ENCODE measurements at regions not wholly inside any gene's neighbourhood (a gene's known extent, or its start where the extent isn't known, plus 50 kb on each side); places are given as distances from the start of the nearest gene placed in this dataset.

GRCh38 chr4:81919810-81920209 lies 448.1 kb upstream of the RASGEF1B start:
- no peak for TF ChIP-seq ZFX (IDR thresholded peaks at IDR 0.05; ENCODE audit: borderline replicate concordance)
- TF ChIP-seq CTCF (IDR thresholded peaks at IDR 0.05) = no peak

GRCh38 chr4:81919223-81919622 lies 447.5 kb upstream of the RASGEF1B start:
- no peak overlapping the region for H3K27ac ChIP-seq
- TF ChIP-seq ZFX (IDR thresholded peaks at IDR 0.05; ENCODE audit: borderline replicate concordance) (no peak), CTCF (IDR thresholded peaks at IDR 0.05) (peak; percentile 37)

More at GRCh38 chr4:81919810-81920209, 448.1 kb upstream of the RASGEF1B start:
- H3K27ac ChIP-seq = no peak overlapping the region

- H3K27ac ChIP-seq = no peak overlapping the region
- no peak for TF ChIP-seq ZFX (IDR thresholded peaks at IDR 0.05; ENCODE audit: borderline replicate concordance)
- TF ChIP-seq CTCF (IDR thresholded peaks at IDR 0.05) = no peak
Observed at GRCh38 chr4:81915430-81915829, 443.7 kb upstream of the RASGEF1B start.

GRCh38 chr4:81914623-81915022 lies 442.9 kb upstream of the RASGEF1B start:
- no peak overlapping the region for H3K27ac ChIP-seq
- TF ChIP-seq CTCF (IDR thresholded peaks at IDR 0.05) = no peak
- no peak for TF ChIP-seq ZFX (IDR thresholded peaks at IDR 0.05; ENCODE audit: borderline replicate concordance)

GRCh38 chr4:81913427-81913879 lies 441.7 kb upstream of the RASGEF1B start:
- TF ChIP-seq ZFX (IDR thresholded peaks at IDR 0.05; ENCODE audit: borderline replicate concordance) = no peak
- TF ChIP-seq CTCF (IDR thresholded peaks at IDR 0.05) = peak; percentile 96
- H3K27ac ChIP-seq = no peak overlapping the region

GRCh38 chr4:81912376-81913030 lies 440.8 kb upstream of the RASGEF1B start:
- TF ChIP-seq ZFX (IDR thresholded peaks at IDR 0.05; ENCODE audit: borderline replicate concordance) = no peak
- TF ChIP-seq CTCF (IDR thresholded peaks at IDR 0.05) = no peak
- no peak overlapping the region for H3K27ac ChIP-seq

- TF ChIP-seq CTCF (IDR thresholded peaks at IDR 0.05) (no peak), ZFX (IDR thresholded peaks at IDR 0.05; ENCODE audit: borderline replicate concordance) (no peak)
Observed at GRCh38 chr4:81906905-81907304, 435.2 kb upstream of the RASGEF1B start.

More at GRCh38 chr4:81906905-81907304, 435.2 kb upstream of the RASGEF1B start:
- H3K27ac ChIP-seq = no peak overlapping the region

All from 22Rv1 (cell line).